Hepatocyte (in vitro differentiated cells): ENCODE measurements at regions not wholly inside any gene's neighbourhood (a gene's known extent, or its start where the extent isn't known, plus 50 kb on each side); places are given as distances from the start of the nearest gene placed in this dataset.
"Not testable (repeated sequence)": the region's sequence is repeated elsewhere in the genome, so short reads cannot be mapped to it uniquely, and the experiment has no call there.

Experiments
- DNase-seq: peaks from one replicate; pipeline ENCODE4 v3.0.0-alpha.2; 2016; ENCODE audit warnings: low spot score
- H2AFZ ChIP-seq: fragments of 200-600 bp; sonication (generic); 2 replicates; pipeline ENCODE4 v1.6.0; 2016; ENCODE audit warnings: antibody characterized with exemption, mild to moderate bottlenecking
- H3K27ac ChIP-seq: fragments of 200-600 bp; sonication (generic); 2 replicates; pipeline ENCODE4 v1.5.1; 2016; ENCODE audit warnings: mild to moderate bottlenecking
- H3K27me3 ChIP-seq: fragments of 200-600 bp; sonication (generic); 2 replicates; pipeline ENCODE4 v1.6.1; 2016
- H3K36me3 ChIP-seq: fragments of 200-600 bp; sonication (generic); replicated peaks from 2 replicates; pipeline ENCODE4 v1.5.1; 2016; ENCODE audit warnings: low read depth; ENCODE audit not compliant: insufficient read depth
- H3K4me1 ChIP-seq: fragments of 200-600 bp; sonication (generic); 2 replicates; pipeline ENCODE4 v1.5.1; 2016; ENCODE audit warnings: mild to moderate bottlenecking, moderate library complexity; ENCODE audit not compliant: insufficient read depth
- H3K4me2 ChIP-seq: fragments of 200-600 bp; sonication (generic); 2 replicates; pipeline ENCODE4 v1.6.0; 2016
- H3K4me3 ChIP-seq: fragments of 200-600 bp; sonication (generic); 2 replicates; pipeline ENCODE4 v1.5.1; 2016; ENCODE audit warnings: mild to moderate bottlenecking
- H3K79me2 ChIP-seq: fragments of 200-600 bp; sonication (generic); 2 replicates; pipeline ENCODE4 v1.6.0; 2017; ENCODE audit warnings: mild to moderate bottlenecking
- H3K9me2 ChIP-seq: fragments of 200-600 bp; sonication (generic); replicated peaks from 2 replicates; pipeline ENCODE4 v1.6.0; 2017; ENCODE audit warnings: mild to moderate bottlenecking; ENCODE audit not compliant: insufficient read depth
- H3K9me3 ChIP-seq: fragments of 200-600 bp; sonication (generic); 2 replicates; pipeline ENCODE4 v1.5.1; 2016; ENCODE audit warnings: low read depth, mild to moderate bottlenecking
- H4K20me1 ChIP-seq: fragments of 200-600 bp; sonication (generic); 2 replicates; pipeline ENCODE4 v1.6.0; 2016; ENCODE audit warnings: mild to moderate bottlenecking; ENCODE audit not compliant: insufficient read depth, poor library complexity, severe bottlenecking
- EZH2 ChIP-seq: fragments of 200-600 bp; sonication (generic); IDR thresholded peaks from 2 replicates; pipeline ENCODE4 v1.6.1; 2016; ENCODE audit warnings: antibody characterized with exemption, mild to moderate bottlenecking, borderline replicate concordance
- EZH2phosphoT487 ChIP-seq: fragments of 200-600 bp; sonication (generic); IDR thresholded peaks from one replicate; pipeline ENCODE4 v1.6.1; 2018; ENCODE audit warnings: antibody characterized with exemption, mild to moderate bottlenecking, low read depth, moderate library complexity; ENCODE audit not compliant: unreplicated experiment, severe bottlenecking
- WGBS: methylation state at CpG from one replicate; pipeline ENCODE4 v1.1.6; 2016; ENCODE audit warnings: low lambda C conversion rate; ENCODE audit errors: missing lambda C conversion rate; 5-methylcytosine and 5-hydroxymethylcytosine counted together
- TF ChIP-seq, protein P1 (sequence below): fragments of 200-600 bp; sonication (generic); IDR thresholded peaks from 2 replicates; pipeline ENCODE4 v1.5.1; 2016; ENCODE audit warnings: antibody characterized with exemption, mild to moderate bottlenecking; ENCODE audit not compliant: poor library complexity

- H3K27me3 ChIP-seq: no peaks in the 10 kb centered on the region
- H3K9me2 ChIP-seq: no peaks in the 10 kb centered on the region
- no peak for DNase-seq
- H3K9me3 ChIP-seq: no peaks in the 10 kb centered on the region
- no peak overlapping the region for H2AFZ ChIP-seq
- no peak overlapping the region for H3K27ac ChIP-seq
- H3K36me3 ChIP-seq: no peaks in the 10 kb centered on the region
- no peaks in the 10 kb centered on the region for H3K79me2 ChIP-seq
- H3K4me2 ChIP-seq: no peak overlapping the region
- H3K4me1 ChIP-seq: no peaks in the 10 kb centered on the region
- H4K20me1 ChIP-seq: no peaks in the 10 kb centered on the region
- H3K4me3 ChIP-seq: no peak overlapping the region
- TF ChIP-seq EZH2phosphoT487 (no peak), EZH2 (no peak)
- TF ChIP-seq, protein P1, sequence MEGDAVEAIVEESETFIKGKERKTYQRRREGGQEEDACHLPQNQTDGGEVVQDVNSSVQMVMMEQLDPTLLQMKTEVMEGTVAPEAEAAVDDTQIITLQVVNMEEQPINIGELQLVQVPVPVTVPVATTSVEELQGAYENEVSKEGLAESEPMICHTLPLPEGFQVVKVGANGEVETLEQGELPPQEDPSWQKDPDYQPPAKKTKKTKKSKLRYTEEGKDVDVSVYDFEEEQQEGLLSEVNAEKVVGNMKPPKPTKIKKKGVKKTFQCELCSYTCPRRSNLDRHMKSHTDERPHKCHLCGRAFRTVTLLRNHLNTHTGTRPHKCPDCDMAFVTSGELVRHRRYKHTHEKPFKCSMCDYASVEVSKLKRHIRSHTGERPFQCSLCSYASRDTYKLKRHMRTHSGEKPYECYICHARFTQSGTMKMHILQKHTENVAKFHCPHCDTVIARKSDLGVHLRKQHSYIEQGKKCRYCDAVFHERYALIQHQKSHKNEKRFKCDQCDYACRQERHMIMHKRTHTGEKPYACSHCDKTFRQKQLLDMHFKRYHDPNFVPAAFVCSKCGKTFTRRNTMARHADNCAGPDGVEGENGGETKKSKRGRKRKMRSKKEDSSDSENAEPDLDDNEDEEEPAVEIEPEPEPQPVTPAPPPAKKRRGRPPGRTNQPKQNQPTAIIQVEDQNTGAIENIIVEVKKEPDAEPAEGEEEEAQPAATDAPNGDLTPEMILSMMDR: no peak
Observed at GRCh38 chr2:211205836-211206235, 649.4 kb downstream of the CPS1 start.

- no peaks in the 10 kb centered on the region for H3K36me3 ChIP-seq
- 44% methylated on average over 1 of the region's 1 CpG for WGBS
- H3K4me1 ChIP-seq: no peaks in the 10 kb centered on the region
- H2AFZ ChIP-seq: no peak overlapping the region
- H3K4me3 ChIP-seq: no peak overlapping the region
- no peaks in the 10 kb centered on the region for H3K27me3 ChIP-seq
- no peaks in the 10 kb centered on the region for H3K79me2 ChIP-seq
- H3K4me2 ChIP-seq: no peak overlapping the region
- no peak overlapping the region for H3K27ac ChIP-seq
- H3K9me3 ChIP-seq: no peaks in the 10 kb centered on the region
- H3K9me2 ChIP-seq: no peaks in the 10 kb centered on the region
- no peak for DNase-seq
- no peaks in the 10 kb centered on the region for H4K20me1 ChIP-seq
- TF ChIP-seq EZH2 (no peak), EZH2phosphoT487 (no peak)
- TF ChIP-seq, protein P1: peak; percentile 43
Observed at GRCh38 chr2:211216221-211216620, 659.8 kb downstream of the CPS1 start.

DNA sequence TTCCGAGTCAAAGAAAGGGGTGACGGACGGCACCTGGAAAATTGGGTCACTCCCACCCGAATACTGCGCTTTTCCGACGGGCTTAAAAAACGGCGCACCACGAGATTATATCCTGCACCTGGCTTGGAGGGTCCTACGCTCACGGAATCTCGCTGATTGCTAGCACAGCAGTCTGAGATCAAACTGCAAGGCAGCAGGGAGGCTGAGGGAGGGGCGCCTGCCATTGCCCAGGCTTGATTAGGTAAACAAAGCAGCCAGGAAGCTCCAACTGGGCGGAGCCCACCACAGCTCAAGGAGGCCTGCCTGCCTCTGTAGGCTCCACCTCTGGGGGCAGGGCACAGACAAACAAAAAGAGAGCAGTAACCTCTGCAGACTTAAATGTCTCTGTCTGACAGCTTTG, 663.1 kb downstream of the CPS1 start:
- not testable (repeated sequence) for H3K9me2 ChIP-seq, H3K36me3 ChIP-seq, H3K27ac ChIP-seq, H3K9me3 ChIP-seq, H3K4me3 ChIP-seq, H3K79me2 ChIP-seq, H3K4me1 ChIP-seq, DNase-seq, H2AFZ ChIP-seq, H3K27me3 ChIP-seq, H4K20me1 ChIP-seq, H3K4me2 ChIP-seq
- 96% methylated on average over 10 of the region's 15 CpGs for WGBS

GRCh38 chr2:211225784-211226183, 669.4 kb downstream of the CPS1 start:
- no peak overlapping the region for H3K4me3 ChIP-seq
- no peak overlapping the region for H3K4me2 ChIP-seq
- no peaks in the 10 kb centered on the region for H4K20me1 ChIP-seq
- H3K27me3 ChIP-seq: no peaks in the 10 kb centered on the region
- H3K9me2 ChIP-seq: no peaks in the 10 kb centered on the region
- H3K79me2 ChIP-seq: no peaks in the 10 kb centered on the region
- 39% methylated on average over 4 of the region's 4 CpGs for WGBS
- no peak overlapping the region for H2AFZ ChIP-seq
- DNase-seq: no peak
- no peaks in the 10 kb centered on the region for H3K4me1 ChIP-seq
- no peaks in the 10 kb centered on the region for H3K9me3 ChIP-seq
- H3K27ac ChIP-seq: no peak overlapping the region
- TF ChIP-seq, protein P1: no peak
- TF ChIP-seq EZH2phosphoT487: no peak
- no peak for TF ChIP-seq EZH2
- H3K36me3 ChIP-seq: no peaks in the 10 kb centered on the region
